ENCODE measurements at regions not wholly inside any gene's neighbourhood (a gene's known extent, or its start where the extent isn't known, plus 50 kb on each side); places are given as distances from the start of the nearest gene placed in this dataset.

DNA sequence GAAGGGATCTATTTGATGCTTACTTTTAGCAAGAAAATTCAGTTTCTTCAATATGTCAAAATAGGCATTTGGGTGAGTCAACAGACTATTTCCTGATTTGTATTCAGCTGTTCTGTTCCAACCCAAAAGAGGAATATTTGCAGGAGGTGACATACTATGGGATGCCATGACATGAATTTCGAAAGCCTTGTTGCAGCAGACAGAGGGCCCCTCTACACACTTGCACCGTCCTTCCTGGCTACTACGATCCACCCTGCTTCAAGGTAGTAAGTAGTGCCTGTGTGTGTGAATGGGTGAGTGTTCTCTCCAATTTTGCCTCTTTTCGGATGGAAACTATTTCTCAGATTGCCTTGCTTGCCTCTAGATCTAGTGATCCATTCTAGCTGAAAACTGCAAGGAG, 413.0 kb upstream of the ADARB2 start:
- no peaks in the 10 kb centered on the region for H3K4me1 ChIP-seq
- no peaks in the 10 kb centered on the region for H3K27me3 ChIP-seq
- intact Hi-C loops (cut with DNase I; ENCODE audit: low total_unique reads): no loop called here
- no peak for TF ChIP-seq POLR2AphosphoS5 (IDR thresholded peaks at IDR 0.05)
- TF ChIP-seq, protein P1, sequence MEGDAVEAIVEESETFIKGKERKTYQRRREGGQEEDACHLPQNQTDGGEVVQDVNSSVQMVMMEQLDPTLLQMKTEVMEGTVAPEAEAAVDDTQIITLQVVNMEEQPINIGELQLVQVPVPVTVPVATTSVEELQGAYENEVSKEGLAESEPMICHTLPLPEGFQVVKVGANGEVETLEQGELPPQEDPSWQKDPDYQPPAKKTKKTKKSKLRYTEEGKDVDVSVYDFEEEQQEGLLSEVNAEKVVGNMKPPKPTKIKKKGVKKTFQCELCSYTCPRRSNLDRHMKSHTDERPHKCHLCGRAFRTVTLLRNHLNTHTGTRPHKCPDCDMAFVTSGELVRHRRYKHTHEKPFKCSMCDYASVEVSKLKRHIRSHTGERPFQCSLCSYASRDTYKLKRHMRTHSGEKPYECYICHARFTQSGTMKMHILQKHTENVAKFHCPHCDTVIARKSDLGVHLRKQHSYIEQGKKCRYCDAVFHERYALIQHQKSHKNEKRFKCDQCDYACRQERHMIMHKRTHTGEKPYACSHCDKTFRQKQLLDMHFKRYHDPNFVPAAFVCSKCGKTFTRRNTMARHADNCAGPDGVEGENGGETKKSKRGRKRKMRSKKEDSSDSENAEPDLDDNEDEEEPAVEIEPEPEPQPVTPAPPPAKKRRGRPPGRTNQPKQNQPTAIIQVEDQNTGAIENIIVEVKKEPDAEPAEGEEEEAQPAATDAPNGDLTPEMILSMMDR (IDR thresholded peaks at IDR 0.05): no peak
- TF ChIP-seq POLR2A (IDR thresholded peaks at IDR 0.05): no peak
- H3K36me3 ChIP-seq: no peaks in the 10 kb centered on the region
- no peak for DNase-seq (ENCODE audit: low spot score in 2 of 2)
- no peak overlapping the region for H3K4me3 ChIP-seq
- no peak overlapping the region for H3K27ac ChIP-seq
- no peaks in the 10 kb centered on the region for H3K9me3 ChIP-seq

DNA sequence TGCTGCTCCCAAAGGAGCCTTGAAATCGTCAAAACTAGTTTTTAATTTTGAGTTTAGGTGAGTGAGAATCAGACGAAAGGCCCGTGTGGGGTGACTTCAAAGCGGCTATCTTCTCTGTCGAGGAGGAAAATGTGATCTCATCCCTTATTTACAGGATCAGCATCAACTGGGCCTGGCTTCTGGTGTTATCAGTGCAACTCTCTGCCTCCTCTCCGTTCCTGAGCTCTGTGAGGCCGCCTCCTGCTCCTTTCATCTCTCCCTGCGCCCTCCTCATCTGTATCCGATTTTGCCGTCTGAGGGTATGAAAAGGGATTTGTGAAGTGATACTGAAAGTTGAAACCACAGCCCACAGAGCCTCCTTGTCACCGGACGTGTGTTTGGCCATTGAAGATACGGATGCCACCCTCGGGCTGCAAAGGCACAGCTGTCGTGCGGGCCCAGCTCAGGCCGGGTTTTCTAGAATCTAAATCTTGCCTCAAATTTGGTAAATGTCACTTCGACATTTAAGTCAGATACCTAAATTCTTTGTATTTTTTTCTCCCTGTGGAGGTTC, 408.7 kb upstream of the ADARB2 start:
- H3K4me3 ChIP-seq: no peak overlapping the region
- no peaks in the 10 kb centered on the region for H3K4me1 ChIP-seq
- no peak for DNase-seq (ENCODE audit: low spot score in 2 of 2)
- no peak overlapping the region for H3K27ac ChIP-seq
- intact Hi-C loops (cut with DNase I; ENCODE audit: low total_unique reads): no loop called here
- H3K9me3 ChIP-seq: no peaks in the 10 kb centered on the region
- TF ChIP-seq, protein P1 (IDR thresholded peaks at IDR 0.05): no peak
- TF ChIP-seq POLR2AphosphoS5 (IDR thresholded peaks at IDR 0.05) (no peak), POLR2A (IDR thresholded peaks at IDR 0.05) (no peak)
- no peaks in the 10 kb centered on the region for H3K27me3 ChIP-seq
- H3K36me3 ChIP-seq: no peaks in the 10 kb centered on the region

DNA sequence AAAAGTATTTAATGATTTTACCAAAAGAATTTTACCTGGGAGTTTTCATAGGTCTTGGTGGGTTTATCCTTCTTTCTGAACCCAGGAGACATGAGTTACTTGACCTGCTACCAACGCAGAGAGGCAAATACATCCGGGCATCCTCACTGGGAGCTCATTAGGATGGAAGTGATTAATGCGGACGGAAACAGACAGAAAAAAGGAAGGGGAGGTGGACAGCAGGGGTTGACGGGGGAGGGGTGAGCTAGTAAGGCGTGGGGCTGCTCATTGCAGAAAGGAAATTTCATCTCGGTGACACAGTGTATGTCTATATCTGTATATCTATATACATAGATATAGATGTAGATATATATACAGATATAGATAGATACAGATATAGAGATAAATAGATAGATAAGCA, 408.2 kb upstream of the ADARB2 start:
- H3K9me3 ChIP-seq: no peaks in the 10 kb centered on the region
- intact Hi-C loops (cut with DNase I; ENCODE audit: low total_unique reads): no loop called here
- no peak for DNase-seq (ENCODE audit: low spot score in 2 of 2)
- no peaks in the 10 kb centered on the region for H3K27me3 ChIP-seq
- TF ChIP-seq, protein P1 (IDR thresholded peaks at IDR 0.05): no peak
- TF ChIP-seq POLR2A (IDR thresholded peaks at IDR 0.05): no peak
- no peak for TF ChIP-seq POLR2AphosphoS5 (IDR thresholded peaks at IDR 0.05)
- no peak overlapping the region for H3K4me3 ChIP-seq
- no peaks in the 10 kb centered on the region for H3K4me1 ChIP-seq
- H3K36me3 ChIP-seq: no peaks in the 10 kb centered on the region
- no peak overlapping the region for H3K27ac ChIP-seq

- Histone ChIP-seq H3K27ac (no peak overlapping the region), H3K27me3 (no peaks in the 10 kb centered on the region), H3K36me3 (no peaks in the 10 kb centered on the region), H3K9me3 (no peaks in the 10 kb centered on the region), H3K4me3 (no peak overlapping the region), H3K4me1 (no peaks in the 10 kb centered on the region)
- no peak for DNase-seq (ENCODE audit: low spot score in 2 of 2)
- intact Hi-C loops (cut with DNase I; ENCODE audit: low total_unique reads): no loop called here
- no peak for TF ChIP-seq POLR2AphosphoS5 (IDR thresholded peaks at IDR 0.05)
- TF ChIP-seq, protein P1 (IDR thresholded peaks at IDR 0.05): no peak
- no peak for TF ChIP-seq POLR2A (IDR thresholded peaks at IDR 0.05)
These were observed 407.3 kb upstream of the ADARB2 start for GRCh38 chr10:2144584-2144983.

- Histone ChIP-seq H3K9me3 (no peaks in the 10 kb centered on the region), H3K36me3 (no peaks in the 10 kb centered on the region), H3K27me3 (no peaks in the 10 kb centered on the region), H3K4me1 (no peaks in the 10 kb centered on the region), H3K4me3 (no peak overlapping the region), H3K27ac (no peak overlapping the region)
- DNase-seq (ENCODE audit: low spot score in 2 of 2): no peak
- TF ChIP-seq, protein P1 (IDR thresholded peaks at IDR 0.05): no peak
- TF ChIP-seq POLR2AphosphoS5 (IDR thresholded peaks at IDR 0.05) (no peak), POLR2A (IDR thresholded peaks at IDR 0.05) (no peak)
- intact Hi-C loops (cut with DNase I; ENCODE audit: low total_unique reads): no loop called here
These were observed 406.0 kb upstream of the ADARB2 start for GRCh38 chr10:2143213-2143835.
